Esophagus squamous epithelium (tissue), 5 donors: ENCODE measurements at regions not wholly inside any gene's neighbourhood (a gene's known extent, or its start where the extent isn't known, plus 50 kb on each side); places are given as distances from the start of the nearest gene placed in this dataset.

Source experiments
- DNase-seq: peaks from one replicate; lab custom pipeline; 2025; lab: John Stamatoyannopoulos, UW
- H3K27ac ChIP-seq, 4 donors: fragments of 200-600 bp; sonication (generic); one replicate each; pipeline ENCODE4 v1.5.1; 2016 to 2019; ENCODE audit warnings: mild to moderate bottlenecking in 1 of 4
- H3K27me3 ChIP-seq, 4 donors: fragments of 200-600 bp; sonication (generic); 1 replicate in 3 of 4; 2 replicates in 1 of 4; pipeline versions ENCODE4 v1.5.1 to v1.6.0; 2017 to 2021; ENCODE audit warnings: antibody characterized with exemption in 1 of 4
- H3K36me3 ChIP-seq, 3 donors: fragments of 200-600 bp; sonication (generic); one replicate each; pipeline ENCODE4 v1.5.1; 2016 to 2019
- H3K4me1 ChIP-seq, 3 donors: fragments of 200-600 bp; sonication (generic); one replicate each; pipeline ENCODE4 v1.5.1; 2017 to 2019
- H3K4me3 ChIP-seq, 4 donors: fragments of 200-600 bp; sonication (generic); 1 replicate in 3 of 4; 2 replicates in 1 of 4; pipeline ENCODE4 v1.5.1; 2016 to 2019; ENCODE audit warnings: mild to moderate bottlenecking in 2 of 4, moderate library complexity in 1 of 4
- H3K9me3 ChIP-seq, 3 donors: fragments of 200-600 bp; sonication (generic); one replicate each; pipeline ENCODE4 v1.5.1; 2016 to 2019
- POLR2A ChIP-seq, 4 donors: fragments of 450-650 bp; IDR thresholded peaks; one replicate each; pipeline ENCODE4 v1.6.1; 2017; ENCODE audit warnings: antibody characterized with exemption in 4 of 4, mild to moderate bottlenecking in 4 of 4, moderate library complexity in 3 of 4
- WGBS, 2 donors: methylation state at CpG; one replicate each; pipeline ENCODE4 v1.1.5; 2018; 5-methylcytosine and 5-hydroxymethylcytosine counted together
- intact Hi-C: fragments of 100-400 bp; cut with DNase I; formaldehyde crosslinking; loops from one replicate; pipeline ENCODE4 v1.15.0; 2022
- TF ChIP-seq, protein P1 (sequence below), 6 experiments: fragments of 450-650 bp in 4 of 6; fragments of 200-600 bp in 2 of 6; sonication (generic) in 2 of 6; IDR thresholded peaks; one replicate each; pipeline ENCODE4 v1.5.1; 2016 to 2019; ENCODE audit warnings: antibody characterized with exemption in 6 of 6, mild to moderate bottlenecking in 4 of 6, moderate library complexity in 4 of 6
- donor health status: DM: yes; HTN: yes; CAD: no.

DNA sequence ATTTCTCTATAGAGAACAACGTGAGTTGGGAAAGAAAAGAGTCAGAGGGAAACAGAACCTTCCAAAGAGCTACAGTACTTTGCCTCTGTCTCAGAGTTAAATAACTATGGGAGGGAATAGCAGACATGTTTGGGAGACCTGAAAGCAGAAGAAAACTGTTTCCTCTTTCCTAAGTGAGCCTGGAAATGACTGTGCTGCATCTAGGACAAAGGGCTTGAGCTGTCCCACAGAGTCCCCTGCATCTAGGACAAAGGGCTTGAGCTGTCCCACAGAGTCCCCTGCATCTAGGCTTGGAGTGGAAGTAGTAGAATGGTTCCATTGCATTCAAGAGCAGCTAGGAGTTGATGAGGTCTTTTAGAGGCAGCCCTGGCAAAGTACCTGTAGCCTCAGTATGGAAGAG, 149.7 kb downstream of the DKK1 start:
- Histone ChIP-seq H3K27me3 (no peaks in the 10 kb centered on the region), H3K27ac (no peak overlapping the region), H3K4me3 (no peak overlapping the region), H3K4me1 (no peaks in the 10 kb centered on the region), H3K36me3 (no peaks in the 10 kb centered on the region), H3K9me3 (no peaks in the 10 kb centered on the region)
- intact Hi-C loops: no loop called here
- TF ChIP-seq, protein P1, sequence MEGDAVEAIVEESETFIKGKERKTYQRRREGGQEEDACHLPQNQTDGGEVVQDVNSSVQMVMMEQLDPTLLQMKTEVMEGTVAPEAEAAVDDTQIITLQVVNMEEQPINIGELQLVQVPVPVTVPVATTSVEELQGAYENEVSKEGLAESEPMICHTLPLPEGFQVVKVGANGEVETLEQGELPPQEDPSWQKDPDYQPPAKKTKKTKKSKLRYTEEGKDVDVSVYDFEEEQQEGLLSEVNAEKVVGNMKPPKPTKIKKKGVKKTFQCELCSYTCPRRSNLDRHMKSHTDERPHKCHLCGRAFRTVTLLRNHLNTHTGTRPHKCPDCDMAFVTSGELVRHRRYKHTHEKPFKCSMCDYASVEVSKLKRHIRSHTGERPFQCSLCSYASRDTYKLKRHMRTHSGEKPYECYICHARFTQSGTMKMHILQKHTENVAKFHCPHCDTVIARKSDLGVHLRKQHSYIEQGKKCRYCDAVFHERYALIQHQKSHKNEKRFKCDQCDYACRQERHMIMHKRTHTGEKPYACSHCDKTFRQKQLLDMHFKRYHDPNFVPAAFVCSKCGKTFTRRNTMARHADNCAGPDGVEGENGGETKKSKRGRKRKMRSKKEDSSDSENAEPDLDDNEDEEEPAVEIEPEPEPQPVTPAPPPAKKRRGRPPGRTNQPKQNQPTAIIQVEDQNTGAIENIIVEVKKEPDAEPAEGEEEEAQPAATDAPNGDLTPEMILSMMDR (IDR thresholded peaks at IDR 0.05): no peak
- no peak for TF ChIP-seq POLR2A (IDR thresholded peaks at IDR 0.05)
- DNase-seq: no peak
- 56 to 64% methylated on average over 1 of the region's 1 CpG for WGBS, 2 donors

DNA sequence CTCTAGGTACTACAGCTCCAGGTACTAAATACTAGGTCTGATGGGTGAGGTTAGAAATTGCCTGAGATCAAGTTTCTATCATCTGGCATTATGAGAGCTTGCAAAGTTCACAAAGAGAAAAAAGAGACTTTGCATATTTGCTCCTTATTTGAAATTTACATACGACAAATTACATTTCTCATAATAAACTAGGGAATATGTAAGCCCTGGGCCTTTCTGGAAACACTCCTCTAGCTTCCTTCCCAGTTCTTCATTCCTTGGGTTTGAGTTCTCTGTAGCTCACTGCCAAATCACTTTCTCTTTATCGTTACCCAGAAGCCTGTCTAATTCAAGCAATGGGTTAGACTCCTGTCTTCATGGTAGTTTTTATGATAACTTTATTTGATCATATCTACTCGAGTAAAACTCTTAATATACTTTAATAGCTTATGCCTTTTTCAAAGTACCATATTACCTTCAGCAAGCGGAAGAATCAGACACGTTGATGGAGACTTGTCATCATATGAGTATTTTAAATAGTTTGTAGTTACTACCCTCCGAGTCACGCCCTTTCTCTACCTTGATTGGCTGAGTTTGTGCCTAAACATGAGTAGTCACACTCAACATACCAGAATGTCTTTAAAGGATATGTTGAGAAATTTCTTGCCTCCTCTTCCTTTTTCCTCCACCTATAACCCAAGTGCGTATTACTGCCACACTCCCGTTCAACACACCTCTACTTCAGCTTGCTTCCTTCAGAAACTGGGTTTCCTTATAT, 150.5 kb downstream of the DKK1 start:
- no peak overlapping the region for H3K4me3 ChIP-seq
- H3K36me3 ChIP-seq: no peaks in the 10 kb centered on the region
- WGBS, 2 donors: 71 to 74% methylated on average over 9 of the region's 9 CpGs
- H3K27me3 ChIP-seq: no peaks in the 10 kb centered on the region
- TF ChIP-seq POLR2A (IDR thresholded peaks at IDR 0.05): no peak
- TF ChIP-seq, protein P1 (IDR thresholded peaks at IDR 0.05): no peak
- intact Hi-C loops: no loop called here
- H3K9me3 ChIP-seq: no peaks in the 10 kb centered on the region
- DNase-seq: no peak
- no peak overlapping the region for H3K27ac ChIP-seq
- H3K4me1 ChIP-seq: no peaks in the 10 kb centered on the region

DNA sequence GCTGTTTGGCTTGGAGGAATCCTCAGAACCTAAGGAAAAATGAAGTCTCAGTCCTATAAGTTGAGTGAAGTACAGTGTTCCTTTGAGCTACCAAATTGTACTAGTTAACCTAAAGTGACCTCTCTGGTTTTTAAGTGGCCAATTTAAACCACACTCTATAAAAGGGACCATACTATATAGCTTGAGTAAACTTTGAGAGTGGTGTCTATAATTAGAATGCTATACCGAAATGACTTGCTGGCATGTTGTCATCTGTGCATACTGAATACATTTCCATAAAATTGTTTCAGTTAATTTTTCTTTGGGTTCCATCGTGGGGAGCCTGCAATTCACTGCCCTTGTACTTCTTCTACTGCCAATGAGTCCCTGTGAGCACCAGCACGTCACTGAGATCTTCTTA, 151.1 kb downstream of the DKK1 start:
- no peaks in the 10 kb centered on the region for H3K9me3 ChIP-seq
- H3K36me3 ChIP-seq: no peaks in the 10 kb centered on the region
- DNase-seq: no peak
- no peak for TF ChIP-seq POLR2A (IDR thresholded peaks at IDR 0.05)
- TF ChIP-seq, protein P1 (IDR thresholded peaks at IDR 0.05): no peak
- WGBS, 2 donors: 66 to 74% methylated on average over 3 of the region's 3 CpGs
- H3K4me3 ChIP-seq: no peak overlapping the region
- no peaks in the 10 kb centered on the region for H3K4me1 ChIP-seq
- intact Hi-C loops: no loop called here
- H3K27ac ChIP-seq: no peak overlapping the region
- H3K27me3 ChIP-seq: no peaks in the 10 kb centered on the region

DNA sequence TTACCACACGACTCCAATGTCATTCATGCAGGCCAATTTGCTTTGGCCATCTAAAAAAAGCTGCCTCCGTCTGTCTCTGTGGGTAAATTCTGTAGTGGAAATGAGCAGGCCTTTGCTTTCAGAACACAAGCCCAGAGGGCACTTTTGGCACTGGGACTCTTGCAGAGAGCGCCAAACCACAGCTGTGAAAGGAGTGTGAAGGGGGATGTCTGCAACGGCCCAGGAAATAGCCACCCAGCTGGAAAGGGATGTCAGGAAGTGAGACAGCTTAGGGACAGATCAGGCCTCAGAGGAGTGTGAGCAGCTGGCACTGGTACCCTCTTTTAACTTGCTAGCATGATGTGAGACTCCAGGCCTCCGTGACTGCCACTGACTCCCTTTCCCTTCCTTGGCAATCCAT, 152.4 kb downstream of the DKK1 start:
- Histone ChIP-seq H3K4me3 (no peak overlapping the region), H3K9me3 (no peaks in the 10 kb centered on the region), H3K4me1 (no peaks in the 10 kb centered on the region), H3K27me3 (no peaks in the 10 kb centered on the region), H3K27ac (no peak overlapping the region), H3K36me3 (no peaks in the 10 kb centered on the region)
- intact Hi-C loops: no loop called here
- TF ChIP-seq, protein P1 (IDR thresholded peaks at IDR 0.05): no peak
- 24 to 55% methylated on average over 2 to 3 of the region's 5 CpGs for WGBS, 2 donors
- DNase-seq: no peak

DNA sequence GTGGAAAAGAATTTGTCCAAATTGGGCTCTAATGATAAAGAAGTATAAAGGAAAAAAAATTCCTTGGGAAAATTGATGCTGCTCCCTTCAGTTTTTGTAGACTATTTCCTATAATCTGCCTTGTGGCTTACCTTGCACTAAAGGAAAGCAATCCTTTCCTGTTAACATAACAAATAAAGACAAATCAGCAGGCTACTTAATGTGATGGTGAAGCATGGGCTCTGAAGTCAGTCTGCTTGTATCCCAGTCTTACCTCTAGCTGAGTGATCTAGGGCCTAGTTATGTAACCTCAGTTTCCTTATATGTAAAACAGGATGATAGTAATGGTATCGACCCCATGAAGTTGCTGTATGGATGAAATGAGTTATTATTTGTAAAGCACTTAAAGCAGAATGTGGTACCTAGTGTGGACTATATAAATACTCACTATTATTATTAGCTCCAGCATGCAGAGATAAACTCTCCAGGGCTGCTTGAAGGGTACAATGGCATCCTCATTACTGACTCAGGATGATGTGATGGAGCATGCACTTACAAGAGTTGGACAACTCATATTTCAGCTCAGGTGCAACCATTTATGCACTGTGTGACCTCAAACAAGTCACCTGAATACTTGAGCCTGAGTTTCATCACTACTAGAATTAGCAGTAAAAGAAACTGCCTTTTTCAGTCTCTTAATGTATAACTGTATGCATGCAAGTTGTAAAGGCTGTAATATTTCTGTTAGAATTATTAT, 156.1 kb downstream of the DKK1 start:
- no peaks in the 10 kb centered on the region for H3K27me3 ChIP-seq
- TF ChIP-seq POLR2A (IDR thresholded peaks at IDR 0.05): no peak
- TF ChIP-seq, protein P1 (IDR thresholded peaks at IDR 0.05): no peak
- WGBS, 2 donors: 44 to 75% methylated on average over 1 of the region's 1 CpG

More for the DNA sequence above, 156.1 kb downstream of the DKK1 start:
- Histone ChIP-seq H3K4me3 (no peak overlapping the region), H3K27ac (no peak overlapping the region), H3K4me1 (peaks cover 0 to 6% (median 0%) of the 10 kb centered on the region in 3 donors), H3K36me3 (no peaks in the 10 kb centered on the region), H3K9me3 (no peaks in the 10 kb centered on the region)
- intact Hi-C loops: no loop called here
- DNase-seq: no peak
